Osteoblast (primary cell): ENCODE measurements at regions not wholly inside any gene's neighbourhood (a gene's known extent, or its start where the extent isn't known, plus 50 kb on each side); places are given as distances from the start of the nearest gene placed in this dataset.

ENCODE experiments used
- DNase-seq: peaks from one replicate; pipeline ENCODE4 v3.0.0; 2011; ENCODE audit warnings: low spot score, mixed read lengths; ENCODE audit not compliant: insufficient read length; ENCODE audit errors: missing footprints
- H2AFZ ChIP-seq: 2 replicates; pipeline ENCODE4 v1.6.0; 2011; ENCODE audit warnings: mild to moderate bottlenecking, low read length
- H3K27ac ChIP-seq: 2 replicates; pipeline ENCODE4 v1.5.1; 2011; ENCODE audit warnings: mild to moderate bottlenecking, low read depth, low read length, moderate library complexity
- H3K27me3 ChIP-seq: 2 replicates; pipeline ENCODE4 v1.6.0; 2012; ENCODE audit warnings: mild to moderate bottlenecking, control low read depth, inconsistent platforms, low read length, moderate library complexity; ENCODE audit not compliant: insufficient read depth
- H3K36me3 ChIP-seq: 2 replicates; pipeline ENCODE4 v1.5.1; 2011; ENCODE audit warnings: mild to moderate bottlenecking, low read length, control low read depth, moderate library complexity; ENCODE audit not compliant: insufficient read depth
- H3K4me1 ChIP-seq: 2 replicates; pipeline ENCODE4 v1.5.1; 2011; ENCODE audit warnings: mild to moderate bottlenecking, low read length, control low read depth, moderate library complexity; ENCODE audit not compliant: insufficient read depth
- H3K4me2 ChIP-seq: 2 replicates; pipeline ENCODE4 v1.6.0; 2011; ENCODE audit warnings: mild to moderate bottlenecking, low read length; ENCODE audit not compliant: insufficient read depth
- H3K4me3 ChIP-seq: fragments of 200-600 bp; sonication (generic); 3 replicates; pipeline ENCODE4 v1.5.1; 2012; ENCODE audit warnings: mild to moderate bottlenecking, low read length, inconsistent platforms; ENCODE audit not compliant: insufficient read depth
- H3K79me2 ChIP-seq: 2 replicates; pipeline ENCODE4 v1.6.0; 2012; ENCODE audit warnings: mild to moderate bottlenecking, low read length, control low read depth, inconsistent platforms; ENCODE audit not compliant: insufficient read depth
- H3K9me3 ChIP-seq: 2 replicates; pipeline ENCODE4 v1.5.1; 2011; ENCODE audit warnings: low read depth, low read length, control low read depth
- H4K20me1 ChIP-seq: 2 replicates; pipeline ENCODE4 v1.6.0; 2012; ENCODE audit warnings: mild to moderate bottlenecking, low read length, control low read depth; ENCODE audit not compliant: insufficient read depth
- TF ChIP-seq, protein P1 (sequence below): IDR thresholded peaks from 2 replicates; pipeline ENCODE4 v1.5.1; 2011; ENCODE audit warnings: mild to moderate bottlenecking, low read depth, low read length, moderate library complexity; ENCODE audit errors: extremely low read depth

DNA sequence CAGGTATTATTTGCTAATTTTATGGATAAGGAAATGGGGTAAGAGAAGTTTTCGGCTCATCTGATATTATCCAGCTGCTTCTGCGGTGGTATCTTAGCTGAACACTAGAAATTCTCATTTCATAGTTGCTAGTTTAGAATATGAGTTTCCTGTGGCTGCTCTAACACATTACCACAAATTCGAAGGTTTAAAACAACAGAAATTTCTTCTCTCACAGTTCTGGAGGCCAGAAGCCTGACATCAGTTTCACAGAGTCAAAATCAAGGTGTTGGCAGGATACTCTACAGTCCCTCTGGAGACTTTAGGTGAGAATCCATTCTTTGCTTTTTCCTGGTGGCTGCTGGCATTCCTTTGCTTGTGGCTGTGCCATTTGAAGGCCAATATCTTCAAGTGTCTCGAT lies 205.9 kb downstream of the PTEN start:
- TF ChIP-seq, protein P1, sequence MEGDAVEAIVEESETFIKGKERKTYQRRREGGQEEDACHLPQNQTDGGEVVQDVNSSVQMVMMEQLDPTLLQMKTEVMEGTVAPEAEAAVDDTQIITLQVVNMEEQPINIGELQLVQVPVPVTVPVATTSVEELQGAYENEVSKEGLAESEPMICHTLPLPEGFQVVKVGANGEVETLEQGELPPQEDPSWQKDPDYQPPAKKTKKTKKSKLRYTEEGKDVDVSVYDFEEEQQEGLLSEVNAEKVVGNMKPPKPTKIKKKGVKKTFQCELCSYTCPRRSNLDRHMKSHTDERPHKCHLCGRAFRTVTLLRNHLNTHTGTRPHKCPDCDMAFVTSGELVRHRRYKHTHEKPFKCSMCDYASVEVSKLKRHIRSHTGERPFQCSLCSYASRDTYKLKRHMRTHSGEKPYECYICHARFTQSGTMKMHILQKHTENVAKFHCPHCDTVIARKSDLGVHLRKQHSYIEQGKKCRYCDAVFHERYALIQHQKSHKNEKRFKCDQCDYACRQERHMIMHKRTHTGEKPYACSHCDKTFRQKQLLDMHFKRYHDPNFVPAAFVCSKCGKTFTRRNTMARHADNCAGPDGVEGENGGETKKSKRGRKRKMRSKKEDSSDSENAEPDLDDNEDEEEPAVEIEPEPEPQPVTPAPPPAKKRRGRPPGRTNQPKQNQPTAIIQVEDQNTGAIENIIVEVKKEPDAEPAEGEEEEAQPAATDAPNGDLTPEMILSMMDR = no peak
- H3K9me3 ChIP-seq = no peaks in the 10 kb centered on the region
- H4K20me1 ChIP-seq = no peaks in the 10 kb centered on the region
- H3K27ac ChIP-seq = no peak overlapping the region
- peak; percentile 42 for DNase-seq
- H3K4me3 ChIP-seq = no peak overlapping the region
- H3K27me3 ChIP-seq = no peaks in the 10 kb centered on the region
- H3K36me3 ChIP-seq = no peaks in the 10 kb centered on the region
- no peak overlapping the region for H2AFZ ChIP-seq
- H3K4me2 ChIP-seq = no peak overlapping the region
- peaks cover 9% of the 10 kb centered on the region for H3K4me1 ChIP-seq
- no peaks in the 10 kb centered on the region for H3K79me2 ChIP-seq

DNA sequence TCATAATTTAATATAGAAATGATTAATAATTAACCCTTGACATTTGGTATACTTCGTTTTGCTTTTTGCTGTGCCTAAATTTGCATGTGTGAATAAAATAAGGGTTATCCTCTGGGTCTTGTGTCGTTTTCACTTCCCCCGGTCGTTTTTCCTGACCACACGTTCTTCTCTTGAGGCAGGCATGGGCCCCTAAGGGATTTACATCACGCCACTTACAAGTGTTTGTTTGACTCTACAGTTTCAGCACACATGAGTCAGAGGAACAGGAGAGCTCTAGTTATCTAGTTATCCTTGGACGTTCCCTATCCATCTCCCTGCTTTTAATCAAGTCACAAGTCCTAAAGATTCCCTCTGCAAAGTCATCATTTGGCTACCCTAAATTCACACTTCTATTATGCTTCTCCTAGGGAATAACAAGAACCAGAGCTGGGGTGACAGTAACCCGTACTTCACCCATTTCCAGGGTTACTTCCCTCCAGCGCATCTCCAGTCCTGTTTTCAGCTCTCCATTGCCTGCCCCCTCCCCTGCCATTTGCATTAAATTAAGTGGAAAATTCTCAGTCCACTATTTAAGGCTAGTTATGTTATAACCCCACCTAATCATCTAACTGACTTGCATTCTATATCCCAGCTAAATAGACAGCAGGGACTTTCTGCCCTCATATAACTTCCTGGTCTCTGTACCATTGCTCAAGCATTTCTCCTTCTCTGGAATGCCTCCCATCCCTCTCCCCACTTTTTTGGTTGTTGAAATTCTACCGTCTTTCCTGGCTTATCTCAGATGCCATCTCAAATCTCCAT lies 206.9 kb downstream of the PTEN start:
- H2AFZ ChIP-seq = no peak overlapping the region
- no peaks in the 10 kb centered on the region for H3K79me2 ChIP-seq
- peak overlapping the region; percentile 53 for H3K4me2 ChIP-seq
- H3K36me3 ChIP-seq = no peaks in the 10 kb centered on the region
- H3K27ac ChIP-seq = no peak overlapping the region
- H3K4me3 ChIP-seq = no peak overlapping the region
- H3K9me3 ChIP-seq = no peaks in the 10 kb centered on the region
- peaks cover 9% of the 10 kb centered on the region for H3K4me1 ChIP-seq
- DNase-seq = no peak
- no peaks in the 10 kb centered on the region for H3K27me3 ChIP-seq
- H4K20me1 ChIP-seq = no peaks in the 10 kb centered on the region
- TF ChIP-seq, protein P1 = no peak

DNA sequence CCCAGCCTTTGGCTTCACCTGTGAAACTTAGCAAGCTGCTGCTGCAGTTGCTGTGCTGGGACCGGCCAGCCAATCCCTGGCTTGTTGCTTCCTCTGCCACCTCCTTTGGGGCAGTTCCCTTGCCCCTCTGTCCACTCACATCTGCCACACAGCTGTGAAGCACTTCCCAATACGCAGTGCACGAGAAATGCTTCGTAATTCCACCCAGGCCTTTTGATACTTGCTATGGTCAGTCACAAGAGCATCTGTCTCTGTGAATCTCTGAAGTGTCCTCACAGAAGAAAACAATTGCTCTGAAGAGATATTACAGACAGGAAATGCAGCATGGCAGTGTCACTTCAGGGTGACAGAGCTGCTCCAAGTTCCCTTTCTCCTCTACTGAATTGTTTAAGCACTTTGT lies 208.5 kb downstream of the PTEN start:
- Histone ChIP-seq H2AFZ (no peak overlapping the region), H3K9me3 (no peaks in the 10 kb centered on the region), H3K27ac (no peak overlapping the region), H3K4me3 (no peak overlapping the region), H3K4me1 (peaks cover 9% of the 10 kb centered on the region), H3K79me2 (no peaks in the 10 kb centered on the region), H3K36me3 (no peaks in the 10 kb centered on the region), H3K27me3 (no peaks in the 10 kb centered on the region), H3K4me2 (no peak overlapping the region), H4K20me1 (no peaks in the 10 kb centered on the region)
- TF ChIP-seq, protein P1 = no peak
- no peak for DNase-seq

DNA sequence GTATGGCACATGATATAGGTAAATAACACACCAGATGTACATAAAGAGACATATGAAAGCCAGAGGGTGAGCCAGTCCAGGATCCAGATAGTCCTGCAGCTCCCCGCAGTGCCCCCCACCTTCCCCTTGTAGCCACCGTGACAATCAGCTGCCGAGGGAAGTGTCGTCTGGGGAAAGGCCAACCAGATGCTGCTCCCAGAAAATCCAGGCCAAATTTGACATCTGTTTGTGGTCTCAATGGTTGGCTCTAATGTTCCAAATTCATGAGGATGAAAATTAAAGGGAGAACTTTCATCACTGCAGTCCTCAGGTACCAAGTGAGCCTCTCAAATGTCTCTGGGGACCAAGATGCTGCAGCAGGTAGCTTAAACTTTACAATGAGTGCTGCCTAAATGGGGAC lies 210.3 kb downstream of the PTEN start:
- H3K27me3 ChIP-seq = no peaks in the 10 kb centered on the region
- no peak overlapping the region for H2AFZ ChIP-seq
- H3K4me1 ChIP-seq = peaks cover 9% of the 10 kb centered on the region
- no peak for DNase-seq
- no peaks in the 10 kb centered on the region for H4K20me1 ChIP-seq
- H3K79me2 ChIP-seq = no peaks in the 10 kb centered on the region
- no peaks in the 10 kb centered on the region for H3K36me3 ChIP-seq
- H3K9me3 ChIP-seq = no peaks in the 10 kb centered on the region
- no peak overlapping the region for H3K27ac ChIP-seq
- TF ChIP-seq, protein P1 = no peak
- H3K4me3 ChIP-seq = no peak overlapping the region
- no peak overlapping the region for H3K4me2 ChIP-seq
